Hematopoietic multipotent progenitor cell treated with erythropoietin and hydrocortisone succinate and interleukin-3 and kit ligand, for 6 days (in vitro differentiated cells): ENCODE measurements at regions not wholly inside any gene's neighbourhood (a gene's known extent, or its start where the extent isn't known, plus 50 kb on each side); places are given as distances from the start of the nearest gene placed in this dataset.

Experiments
- DNase-seq: peaks from one replicate; pipeline ENCODE4 v3.0.0-alpha.2; 2015

GRCh38 chr15:62935300-62936081 is 107.1 kb upstream of the TPM1 start:
- no peak for DNase-seq

DNA sequence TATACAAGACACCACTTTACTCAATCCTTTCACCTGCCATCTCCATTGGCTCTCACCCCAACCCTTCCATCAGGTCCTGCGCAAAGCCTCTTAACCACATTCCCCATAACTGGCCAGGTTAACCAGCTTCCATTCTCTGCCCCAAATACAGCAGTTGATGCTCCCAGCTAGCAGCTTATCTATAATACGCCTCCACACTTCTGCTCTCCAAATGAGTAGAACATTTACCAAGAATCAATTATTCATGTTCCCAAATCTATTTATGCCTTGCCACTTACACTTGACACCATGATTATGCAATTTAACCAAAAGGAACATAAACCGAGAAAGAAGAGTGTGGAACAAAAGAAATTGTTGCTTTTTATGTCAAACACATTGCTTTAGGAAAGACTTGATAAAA is 103.7 kb upstream of the TPM1 start:
- no peak for DNase-seq

GRCh38 chr15:62940093-62940754 is 102.3 kb upstream of the TPM1 start:
- DNase-seq, result no peak

GRCh38 chr15:62940755-62941361 is 101.7 kb upstream of the TPM1 start:
- DNase-seq, result no peak

- no peak for DNase-seq
Measured at GRCh38 chr15:62941699-62942098, 100.8 kb upstream of the TPM1 start.

DNA sequence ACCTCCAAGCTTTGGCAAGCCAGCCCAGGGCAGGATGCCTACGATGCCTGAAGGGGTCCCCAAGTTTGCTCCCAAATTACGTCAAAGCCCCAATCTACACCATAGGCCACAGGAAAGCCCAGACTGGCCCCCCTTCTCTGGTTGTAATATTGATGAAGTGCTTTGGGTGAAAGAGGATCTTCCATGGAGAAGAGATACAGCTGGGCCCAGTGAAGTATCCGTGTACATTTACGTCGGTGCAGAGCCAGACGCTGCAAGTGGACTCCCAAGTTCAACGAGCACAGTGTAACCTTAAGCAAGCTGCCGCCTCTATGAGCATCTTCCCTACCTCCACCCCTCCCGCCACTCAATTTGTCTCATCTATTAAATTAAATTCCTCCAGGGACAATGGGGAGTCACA is 100.1 kb upstream of the TPM1 start:
- no peak for DNase-seq

GRCh38 chr15:62945063-62945462 is 97.5 kb upstream of the TPM1 start:
- no peak for DNase-seq

DNA sequence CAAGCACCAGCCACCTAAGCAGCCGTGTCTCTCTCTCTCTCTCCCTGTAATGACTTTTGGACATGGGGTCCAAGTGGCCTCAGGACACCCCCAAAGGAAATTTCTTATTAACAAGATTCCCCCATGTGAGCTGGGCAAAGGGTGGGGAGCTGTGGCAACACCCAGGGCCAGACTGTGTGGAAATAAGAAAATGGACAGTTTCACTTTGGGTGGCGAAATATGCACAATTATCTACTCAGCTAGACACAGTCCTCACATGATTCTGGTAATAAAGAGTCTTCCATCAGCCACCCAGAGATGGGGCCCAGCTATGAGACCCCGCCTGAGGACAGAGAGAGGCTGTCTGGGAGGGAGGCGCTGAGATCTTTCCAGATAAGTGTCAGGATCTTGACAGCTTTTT is 96.8 kb upstream of the TPM1 start:
- no peak for DNase-seq

GRCh38 chr15:62946940-62947339 is 95.6 kb upstream of the TPM1 start:
- DNase-seq, result no peak

- no peak for DNase-seq
Measured at GRCh38 chr15:62950462-62950931, 92.0 kb upstream of the TPM1 start.

GRCh38 chr15:62951481-62951880 is 91.1 kb upstream of the TPM1 start:
- no peak for DNase-seq

DNA sequence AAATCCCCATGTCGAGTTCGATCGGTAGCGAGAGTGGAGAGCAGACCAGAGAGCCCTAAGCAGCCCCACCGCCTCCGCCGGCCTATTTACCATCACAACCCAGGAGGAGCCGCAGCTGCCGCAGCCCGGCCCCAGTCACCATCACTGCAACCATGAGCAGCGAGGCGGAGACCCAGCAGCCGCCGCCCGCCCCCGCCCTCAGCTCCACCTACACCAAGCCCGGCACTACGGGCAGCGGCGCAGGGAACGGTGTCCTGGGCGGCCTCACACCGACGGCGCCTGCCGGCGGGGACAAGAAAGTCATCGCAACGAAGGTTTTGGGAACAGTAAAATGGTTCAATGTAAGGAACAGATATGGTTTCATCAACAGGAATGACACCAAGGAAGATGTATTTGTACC is 89.5 kb upstream of the TPM1 start:
- DNase-seq, result no peak

- DNase-seq, result no peak
Measured at GRCh38 chr15:62953496-62954045, 89.0 kb upstream of the TPM1 start.

DNA sequence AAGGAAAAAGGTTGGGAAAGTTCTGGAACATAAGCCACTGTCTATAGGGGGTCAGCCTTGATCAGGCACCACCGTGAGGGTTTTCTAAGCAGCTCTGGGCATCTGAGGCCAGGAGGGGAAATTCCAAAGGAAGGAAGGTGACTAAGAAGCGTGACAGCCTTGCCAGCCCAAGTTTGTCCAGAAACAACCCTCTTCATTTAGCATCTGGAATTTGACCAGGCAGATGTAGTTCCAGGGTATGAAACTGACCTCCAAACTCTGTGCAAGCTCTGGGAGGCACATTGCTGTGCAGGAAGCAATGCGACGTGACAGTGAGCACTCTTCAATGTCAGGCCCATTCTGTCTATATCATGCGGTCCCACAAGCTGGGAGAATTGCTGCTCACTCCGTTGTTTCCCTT is 85.4 kb upstream of the TPM1 start:
- DNase-seq, result no peak

- DNase-seq, result no peak
Measured at GRCh38 chr15:62958528-62959363, 83.8 kb upstream of the TPM1 start.

GRCh38 chr15:62961134-62961533 is 81.4 kb upstream of the TPM1 start:
- DNase-seq, result no peak

DNA sequence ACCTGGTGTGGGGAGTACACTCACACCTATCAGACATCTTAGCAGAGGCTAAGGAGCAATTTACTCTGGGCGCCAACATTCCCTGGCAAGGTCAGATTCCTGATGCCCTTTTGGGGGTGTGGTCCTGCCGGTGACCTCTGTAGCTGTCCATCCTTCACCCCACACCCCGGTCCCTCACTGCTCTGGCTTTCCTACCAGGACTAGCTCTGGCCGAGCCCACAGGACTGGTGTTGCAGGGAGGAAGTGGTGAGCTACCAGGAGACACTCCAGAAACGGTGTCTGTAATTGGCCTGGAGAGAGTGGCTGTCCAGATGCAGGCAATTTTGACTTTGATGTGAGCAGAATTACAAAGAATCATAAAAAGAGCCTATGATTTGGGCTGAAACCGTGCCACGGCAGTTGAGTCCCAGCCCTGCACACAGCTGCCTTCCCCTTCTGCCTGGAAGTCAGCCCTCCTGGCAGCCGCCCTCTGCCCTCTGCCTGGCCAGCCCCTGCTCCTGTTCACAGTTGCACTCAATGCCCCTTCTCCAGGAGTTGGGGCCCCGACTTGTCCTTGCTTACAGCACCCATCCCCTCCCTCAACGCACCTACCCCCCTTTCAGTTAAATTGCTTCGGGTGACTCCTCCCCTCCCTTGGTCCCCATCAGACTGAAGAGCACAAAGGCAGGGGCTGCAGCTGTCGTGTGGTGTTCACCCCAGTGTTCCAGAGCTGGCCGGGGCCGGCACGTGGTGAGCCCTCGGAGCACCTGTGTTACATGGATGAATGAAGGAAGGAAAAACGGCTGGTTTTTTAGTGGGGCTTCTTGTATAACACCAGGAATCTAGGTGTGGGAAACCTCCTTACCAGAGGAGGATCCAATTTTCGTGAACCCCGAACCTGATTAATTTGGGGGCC is 80.2 kb upstream of the TPM1 start:
- no peak for DNase-seq

DNA sequence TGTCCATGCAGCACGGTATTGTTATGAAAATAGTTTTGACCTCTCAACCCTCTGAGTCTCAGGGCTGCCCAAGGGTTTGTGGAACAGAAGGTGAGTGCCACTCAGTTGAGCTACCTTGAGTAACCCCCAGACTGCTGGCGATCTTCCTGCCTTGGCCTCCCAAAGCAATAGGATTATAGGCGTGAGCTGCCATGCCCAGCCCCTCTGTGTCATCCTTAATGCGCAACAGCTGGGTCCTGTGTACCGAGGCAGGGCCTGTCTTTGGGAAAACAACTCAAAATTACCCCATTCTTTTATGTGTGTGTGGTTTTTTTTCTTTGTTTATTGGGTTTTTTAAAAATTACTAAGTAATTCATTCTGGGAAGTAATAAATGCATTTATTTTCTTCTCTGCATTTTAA is 78.3 kb upstream of the TPM1 start:
- DNase-seq, result no peak

- DNase-seq, result no peak
Measured at GRCh38 chr15:62966294-62967078, 76.1 kb upstream of the TPM1 start.

- DNase-seq, result no peak
Measured at GRCh38 chr15:62968699-62969098, 73.8 kb upstream of the TPM1 start.
